HepG2 (cell line): ENCODE measurements at regions not wholly inside any gene's neighbourhood (a gene's known extent, or its start where the extent isn't known, plus 50 kb on each side); places are given as distances from the start of the nearest gene placed in this dataset.

Source experiments
- ATAC-seq: fragments of 200-7000 bp; cut with Tn5 transposase; 3 replicates; pipeline ENCODE4 v1.9.1; 2020; ENCODE audit warnings: mild to moderate bottlenecking, moderate library complexity
- BruUV-seq: library from RNA; stranded (reverse); fragments of 400-500 nt; replicated peaks from 2 replicates; lab custom pipeline; 2021; lab: Mats Ljungman, UMichigan
- CTCF ChIA-PET: fragments of 300-600 bp; formaldehyde crosslinking; extraction: SDS; loops from one replicate; lab custom pipeline; 2021; ENCODE audit warnings: low total read pairs, inconsistent platforms, low intra/inter-chr PET ratio; lab: Yijun Ruan, JAX
- POLR2A ChIA-PET: fragments of 350-600 bp; sonication (Branson Sonifier 250); formaldehyde crosslinking; loops from one replicate; lab custom pipeline; 2020; ENCODE audit warnings: antibody characterized with exemption, inconsistent platforms; lab: Yijun Ruan, JAX
- DNase-seq: peaks from one replicate; pipeline ENCODE4 v3.0.0-alpha.2; 2015; ENCODE audit warnings: low spot score
- FAIRE-seq: peaks from 3 replicates; lab custom pipeline; 2011; peaks lifted over from hg19 to GRCh38; lab: Jason Lieb, UNC
- H2AFZ ChIP-seq: one replicate; pipeline ENCODE4 v1.6.1; 2011; ENCODE audit warnings: low read length, inconsistent platforms
- H3K27ac ChIP-seq: fragments of 300-600 bp; 3 replicates; pipeline ENCODE4 v1.8.0; 2011; ENCODE audit warnings: mixed run types, mild to moderate bottlenecking, mixed read lengths, low read length, inconsistent platforms; ENCODE audit not compliant: insufficient read depth; ENCODE audit errors: extremely low read length
- H3K27me3 ChIP-seq, 2 experiments: fragments of 200-600 bp in 1 of 2; 2 replicates in 1 of 2; 3 replicates in 1 of 2; pipeline versions ENCODE4 v1.6.0 to v1.8.0; 2011; ENCODE audit warnings: low read length in 2 of 2, mild to moderate bottlenecking in 2 of 2, moderate library complexity in 2 of 2, inconsistent platforms in 1 of 2; ENCODE audit not compliant: insufficient read depth in 2 of 2, control insufficient read depth in 1 of 2
- H3K36me3 ChIP-seq, 2 experiments: fragments of 200-600 bp in 1 of 2; replicated peaks in 1 of 2; 2 replicates in 1 of 2; 3 replicates in 1 of 2; pipeline versions ENCODE4 v1.5.1 to v1.8.0; 2011; ENCODE audit warnings: low read length in 2 of 2, inconsistent platforms in 1 of 2; ENCODE audit not compliant: insufficient read depth in 2 of 2, control insufficient read depth in 1 of 2
- H3K4me1 ChIP-seq: 2 replicates; pipeline ENCODE4 v1.5.1; 2012; ENCODE audit warnings: low read length, inconsistent platforms; ENCODE audit not compliant: insufficient read depth
- H3K4me2 ChIP-seq: 2 replicates; pipeline ENCODE4 v1.6.0; 2011; ENCODE audit warnings: low read depth, low read length, inconsistent platforms
- H3K4me3 ChIP-seq, 3 experiments: fragments of 200-600 bp in 1 of 3; sonication (generic), shearing (Covaris generic) in 1 of 3; replicated peaks in 1 of 3; 2 replicates each; pipeline ENCODE4 v1.5.1; 2011 to 2016; ENCODE audit warnings: low read length in 3 of 3, inconsistent platforms in 2 of 3, low read depth in 2 of 3, mild to moderate bottlenecking in 2 of 3, control low read depth in 1 of 3, mixed read lengths in 1 of 3; ENCODE audit not compliant: insufficient read depth in 1 of 3
- H3K79me2 ChIP-seq: one replicate; pipeline ENCODE4 v1.6.1; 2011; ENCODE audit warnings: low read length, inconsistent platforms; ENCODE audit not compliant: insufficient read depth
- H3K9ac ChIP-seq: 2 replicates; pipeline ENCODE4 v1.6.0; 2011; ENCODE audit warnings: mild to moderate bottlenecking, low read depth, low read length, inconsistent platforms; ENCODE audit not compliant: insufficient read depth
- H3K9me3 ChIP-seq: 2 replicates; pipeline ENCODE4 v1.5.1; 2012; ENCODE audit warnings: mild to moderate bottlenecking, low read length
- H4K20me1 ChIP-seq: 2 replicates; pipeline ENCODE4 v1.6.0; 2011; ENCODE audit warnings: inconsistent platforms, mild to moderate bottlenecking, low read length, moderate library complexity; ENCODE audit not compliant: insufficient read depth
- ADNP ChIP-seq: sonication (generic); formaldehyde crosslinking; IDR thresholded peaks from 2 replicates; pipeline ENCODE4 v1.4.0; 2020; ENCODE audit warnings: missing genetic modification reagents
- BORCS8-MEF2B ChIP-seq: sonication (generic); formaldehyde crosslinking; IDR thresholded peaks from 2 replicates; pipeline ENCODE4 v1.8.0; 2022; ENCODE audit warnings: mild to moderate bottlenecking, missing genetic modification reagents
- GATA4 ChIP-seq: sonication (generic); IDR thresholded peaks from 2 replicates; pipeline ENCODE4 v1.6.1; 2016; ENCODE audit warnings: antibody characterized with exemption, low read depth, borderline replicate concordance
- JUN ChIP-seq: sonication (generic); formaldehyde crosslinking; IDR thresholded peaks from 2 replicates; pipeline ENCODE4 v1.4.0; 2020; ENCODE audit warnings: mild to moderate bottlenecking, missing genetic modification reagents
- KAT2B ChIP-seq: fragments of 150-350 bp; IDR thresholded peaks from 2 replicates; pipeline ENCODE4 v1.6.1; 2014; ENCODE audit warnings: low read depth, low read length, borderline replicate concordance
- PPARG ChIP-seq: conservative IDR thresholded peaks from 2 replicates; pipeline ENCODE4 v1.6.1; 2016; ENCODE audit warnings: missing biosample characterization, missing genetic modification reagents
- RARG ChIP-seq: sonication (generic); formaldehyde crosslinking; IDR thresholded peaks from 2 replicates; pipeline ENCODE4 v1.4.0; 2020; ENCODE audit warnings: low read depth, mild to moderate bottlenecking, missing genetic modification reagents
- TIGD3 ChIP-seq: sonication (generic); formaldehyde crosslinking; IDR thresholded peaks from 2 replicates; pipeline ENCODE4 v1.5.1; 2020; ENCODE audit warnings: mild to moderate bottlenecking, missing genetic modification reagents, borderline replicate concordance
- ZNF205 ChIP-seq: IDR thresholded peaks from 2 replicates; pipeline ENCODE4 v1.6.1; 2018; ENCODE audit warnings: missing biosample characterization, missing genetic modification reagents
- ZNF44 ChIP-seq: sonication (generic); formaldehyde crosslinking; IDR thresholded peaks from 2 replicates; pipeline ENCODE4 v1.5.1; 2020; ENCODE audit warnings: mild to moderate bottlenecking, missing genetic modification reagents
- WGBS: methylation state at CpG from one replicate; pipeline ENCODE4 v1.1.6; 2017; ENCODE audit warnings: low lambda C conversion rate; 5-methylcytosine and 5-hydroxymethylcytosine counted together
- in situ Hi-C: cut with HindIII; loops from 2 replicates; pipeline ENCODE4 v1.10.0; 2017; ENCODE audit warnings: low pct_unique_long_range_greater_than_20kb; ENCODE audit not compliant: extremely low pct_ligation_motif_present
- intact Hi-C: fragments of 100-400 bp; cut with micrococcal nuclease; formaldehyde crosslinking; loops from one replicate; pipeline ENCODE4 v1.10.0; 2022; ENCODE audit not compliant: unreplicated experiment
- TF ChIP-seq, protein P1 (sequence below): IDR thresholded peaks from 2 replicates; pipeline ENCODE4 v1.4.0; 2020; ENCODE audit warnings: mild to moderate bottlenecking, missing genetic modification reagents
- TF ChIP-seq, protein P2 (sequence below): IDR thresholded peaks from 2 replicates; pipeline ENCODE4 v1.6.1; 2016; ENCODE audit warnings: control low read depth
- TF ChIP-seq, protein P3 (sequence below): sonication (generic); formaldehyde crosslinking; IDR thresholded peaks from 2 replicates; pipeline ENCODE4 v1.5.0; 2020; ENCODE audit warnings: missing genetic modification reagents

DNA sequence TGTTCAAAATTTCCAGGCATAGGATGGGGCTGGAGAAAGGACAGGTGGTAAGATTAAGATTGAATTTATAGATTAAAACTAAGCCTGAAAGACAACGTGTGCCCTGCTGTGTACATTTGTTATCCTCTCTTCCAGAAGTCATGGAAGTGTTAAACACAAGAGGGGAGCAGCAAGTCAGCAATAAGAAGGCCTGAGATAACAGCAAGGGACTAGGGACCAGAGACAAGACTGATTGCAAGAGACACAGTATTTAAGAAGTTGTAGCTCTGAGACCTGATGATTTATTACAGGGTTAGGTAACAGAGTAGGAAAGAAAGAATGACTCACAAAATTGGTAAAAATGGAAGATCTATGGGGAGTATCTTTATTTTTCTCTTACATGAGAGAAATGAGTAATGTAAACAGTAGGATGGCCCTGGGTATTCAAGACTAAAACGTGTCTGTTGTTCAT, 55.7 kb upstream of the COL1A2 start:
- ChIA-PET CTCF (no interaction called here), POLR2A (no interaction called here)
- 2% methylated on average over 2 of the region's 2 CpGs for WGBS
- no TSS peak for BruUV-seq
- intact Hi-C loops (no loop called here), in situ Hi-C loops (no loop called here)
- TF ChIP-seq ZNF44 (no peak), RARG (CRISPR knock-in tag) (no peak), ADNP (CRISPR knock-in tag) (no peak), BORCS8-MEF2B (no peak), TIGD3 (CRISPR knock-in tag) (no peak), JUN (CRISPR knock-in tag) (no peak)
- Histone ChIP-seq H3K27me3 (peaks cover 0 to 4% of the 10 kb centered on the region in 2 experiments; a peak in 1 of 5 replicates), H3K9me3 (no peaks in the 10 kb centered on the region), H3K4me3 (no peak overlapping the region), H4K20me1 (no peaks in the 10 kb centered on the region), H3K4me1 (no peaks in the 10 kb centered on the region), H3K4me2 (no peak overlapping the region), H3K27ac (no peak overlapping the region), H3K9ac (no peak overlapping the region), H3K36me3 (no peaks in the 10 kb centered on the region), H2AFZ (no peak overlapping the region), H3K79me2 (no peaks in the 10 kb centered on the region)
- FAIRE-seq (no peak), ATAC-seq (no peak), DNase-seq (no peak)

- intact Hi-C loops = no loop called here
- no peak overlapping the region for H2AFZ ChIP-seq
- H3K36me3 ChIP-seq = no peaks in the 10 kb centered on the region
- DNase-seq (no peak), FAIRE-seq (no peak), ATAC-seq (no peak)
- H3K27ac ChIP-seq = no peak overlapping the region
- no peak overlapping the region for H3K4me2 ChIP-seq
- no peaks in the 10 kb centered on the region for H3K79me2 ChIP-seq
- peaks cover 0 to 4% of the 10 kb centered on the region in 2 experiments; a peak in 2 of 5 replicates for H3K27me3 ChIP-seq
- in situ Hi-C loops = no loop called here
- POLR2A ChIA-PET = no interaction called here
- H3K4me3 ChIP-seq = no peak overlapping the region
- CTCF ChIA-PET = no interaction called here
- H3K9me3 ChIP-seq = no peaks in the 10 kb centered on the region
- H4K20me1 ChIP-seq = no peaks in the 10 kb centered on the region
- WGBS = 10% methylated on average over 1 of the region's 1 CpG
- no peak overlapping the region for H3K9ac ChIP-seq
- BruUV-seq = no TSS peak
- no peaks in the 10 kb centered on the region for H3K4me1 ChIP-seq
- TF ChIP-seq, protein P1, sequence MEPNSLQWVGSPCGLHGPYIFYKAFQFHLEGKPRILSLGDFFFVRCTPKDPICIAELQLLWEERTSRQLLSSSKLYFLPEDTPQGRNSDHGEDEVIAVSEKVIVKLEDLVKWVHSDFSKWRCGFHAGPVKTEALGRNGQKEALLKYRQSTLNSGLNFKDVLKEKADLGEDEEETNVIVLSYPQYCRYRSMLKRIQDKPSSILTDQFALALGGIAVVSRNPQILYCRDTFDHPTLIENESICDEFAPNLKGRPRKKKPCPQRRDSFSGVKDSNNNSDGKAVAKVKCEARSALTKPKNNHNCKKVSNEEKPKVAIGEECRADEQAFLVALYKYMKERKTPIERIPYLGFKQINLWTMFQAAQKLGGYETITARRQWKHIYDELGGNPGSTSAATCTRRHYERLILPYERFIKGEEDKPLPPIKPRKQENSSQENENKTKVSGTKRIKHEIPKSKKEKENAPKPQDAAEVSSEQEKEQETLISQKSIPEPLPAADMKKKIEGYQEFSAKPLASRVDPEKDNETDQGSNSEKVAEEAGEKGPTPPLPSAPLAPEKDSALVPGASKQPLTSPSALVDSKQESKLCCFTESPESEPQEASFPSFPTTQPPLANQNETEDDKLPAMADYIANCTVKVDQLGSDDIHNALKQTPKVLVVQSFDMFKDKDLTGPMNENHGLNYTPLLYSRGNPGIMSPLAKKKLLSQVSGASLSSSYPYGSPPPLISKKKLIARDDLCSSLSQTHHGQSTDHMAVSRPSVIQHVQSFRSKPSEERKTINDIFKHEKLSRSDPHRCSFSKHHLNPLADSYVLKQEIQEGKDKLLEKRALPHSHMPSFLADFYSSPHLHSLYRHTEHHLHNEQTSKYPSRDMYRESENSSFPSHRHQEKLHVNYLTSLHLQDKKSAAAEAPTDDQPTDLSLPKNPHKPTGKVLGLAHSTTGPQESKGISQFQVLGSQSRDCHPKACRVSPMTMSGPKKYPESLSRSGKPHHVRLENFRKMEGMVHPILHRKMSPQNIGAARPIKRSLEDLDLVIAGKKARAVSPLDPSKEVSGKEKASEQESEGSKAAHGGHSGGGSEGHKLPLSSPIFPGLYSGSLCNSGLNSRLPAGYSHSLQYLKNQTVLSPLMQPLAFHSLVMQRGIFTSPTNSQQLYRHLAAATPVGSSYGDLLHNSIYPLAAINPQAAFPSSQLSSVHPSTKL (CRISPR knock-in tag) = no peak
- no peak for TF ChIP-seq GATA4
- TF ChIP-seq PPARG (CRISPR knock-in tag) = no peak
- TF ChIP-seq KAT2B = no peak
- TF ChIP-seq ZNF205 (CRISPR knock-in tag) = no peak
- TF ChIP-seq, protein P2, sequence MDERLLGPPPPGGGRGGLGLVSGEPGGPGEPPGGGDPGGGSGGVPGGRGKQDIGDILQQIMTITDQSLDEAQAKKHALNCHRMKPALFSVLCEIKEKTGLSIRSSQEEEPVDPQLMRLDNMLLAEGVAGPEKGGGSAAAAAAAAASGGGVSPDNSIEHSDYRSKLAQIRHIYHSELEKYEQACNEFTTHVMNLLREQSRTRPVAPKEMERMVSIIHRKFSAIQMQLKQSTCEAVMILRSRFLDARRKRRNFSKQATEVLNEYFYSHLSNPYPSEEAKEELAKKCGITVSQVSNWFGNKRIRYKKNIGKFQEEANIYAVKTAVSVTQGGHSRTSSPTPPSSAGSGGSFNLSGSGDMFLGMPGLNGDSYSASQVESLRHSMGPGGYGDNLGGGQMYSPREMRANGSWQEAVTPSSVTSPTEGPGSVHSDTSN (CRISPR knock-in tag) = no peak
- TF ChIP-seq, protein P3, sequence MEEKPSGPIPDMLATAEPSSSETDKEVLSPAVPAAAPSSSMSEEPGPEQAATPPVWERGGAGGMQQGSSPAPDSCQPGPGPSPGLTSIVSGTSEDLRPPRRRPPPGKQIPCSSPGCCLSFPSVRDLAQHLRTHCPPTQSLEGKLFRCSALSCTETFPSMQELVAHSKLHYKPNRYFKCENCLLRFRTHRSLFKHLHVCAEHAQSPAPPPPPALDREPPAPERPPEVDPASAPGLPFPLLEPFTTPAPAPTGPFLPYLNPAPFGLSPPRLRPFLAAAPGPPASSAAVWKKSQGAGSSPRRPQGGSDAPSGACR (CRISPR knock-in tag) = no peak
Observed at GRCh38 chr7:94344826-94345225, 49.9 kb upstream of the COL1A2 start.
